Neural cell (in vitro differentiated cells): ENCODE measurements at regions not wholly inside any gene's neighbourhood (a gene's known extent, or its start where the extent isn't known, plus 50 kb on each side); places are given as distances from the start of the nearest gene placed in this dataset.

ENCODE experiments used
- H2AFZ ChIP-seq: fragments of 200-600, 300-800 bp; sonication (generic), shearing (Covaris generic); 2 replicates; pipeline ENCODE4 v1.6.0; 2014; ENCODE audit warnings: low read depth, mild to moderate bottlenecking, antibody characterized with exemption, low read length, moderate library complexity
- H3F3A ChIP-seq: fragments of 200-600 bp; shearing (Covaris generic); 2 replicates; pipeline ENCODE4 v1.6.1; 2016; ENCODE audit warnings: mild to moderate bottlenecking, moderate library complexity, mixed read lengths, antibody characterized with exemption, low read length; ENCODE audit not compliant: insufficient read depth, poor library complexity, severe bottlenecking
- H3K27ac ChIP-seq: fragments of 200-600, 300-800 bp; sonication (generic), shearing (Covaris generic); 2 replicates; pipeline ENCODE4 v1.5.1; 2014; ENCODE audit warnings: mild to moderate bottlenecking, low read length, moderate library complexity
- H3K27me3 ChIP-seq: fragments of 300-800, 200-600 bp; sonication (generic), shearing (Covaris generic); 2 replicates; pipeline ENCODE4 v1.6.0; 2014; ENCODE audit warnings: mild to moderate bottlenecking, low read depth, low read length, moderate library complexity; ENCODE audit not compliant: insufficient read depth
- H3K36me3 ChIP-seq: fragments of 300-800, 200-600 bp; sonication (generic), shearing (Covaris generic); 2 replicates; pipeline ENCODE4 v1.5.1; 2014; ENCODE audit warnings: mild to moderate bottlenecking, antibody characterized with exemption, low read length, moderate library complexity; ENCODE audit not compliant: insufficient read depth
- H3K4me2 ChIP-seq: fragments of 300-800, 200-600 bp; sonication (generic), shearing (Covaris generic); 2 replicates; pipeline ENCODE4 v1.6.0; 2014; ENCODE audit warnings: mild to moderate bottlenecking, low read length
- H3K4me3 ChIP-seq: fragments of 300-800, 200-600 bp; sonication (generic), shearing (Covaris generic); 2 replicates; pipeline ENCODE4 v1.5.1; 2014; ENCODE audit warnings: mild to moderate bottlenecking, low read length, moderate library complexity
- H3K79me2 ChIP-seq: fragments of 200-600 bp; shearing (Covaris generic); replicated peaks from 2 replicates; pipeline ENCODE4 v1.6.0; 2014; ENCODE audit warnings: mild to moderate bottlenecking, low read length, moderate library complexity; ENCODE audit not compliant: insufficient read depth
- H3K9ac ChIP-seq: fragments of 300-800, 200-600 bp; sonication (generic), shearing (Covaris generic); 2 replicates; pipeline ENCODE4 v1.6.1; 2016; ENCODE audit warnings: mild to moderate bottlenecking, low read length, mixed read lengths
- H3K9me2 ChIP-seq: fragments of 200-600 bp; shearing (Covaris generic); 2 replicates; pipeline ENCODE4 v1.6.1; 2016; ENCODE audit warnings: mild to moderate bottlenecking, low read length, mixed read lengths; ENCODE audit not compliant: insufficient read depth
- H3K9me3 ChIP-seq: fragments of 200-600, 300-800 bp; sonication (generic), shearing (Covaris generic); 2 replicates; pipeline ENCODE4 v1.6.1; 2016; ENCODE audit warnings: mild to moderate bottlenecking, mixed run types, low read length, moderate library complexity, mixed read lengths
- H4K20me1 ChIP-seq: fragments of 200-600 bp; shearing (Covaris generic); 2 replicates; pipeline ENCODE4 v1.6.1; 2016; ENCODE audit warnings: mild to moderate bottlenecking, mixed run types; ENCODE audit not compliant: insufficient read depth
- CTCF ChIP-seq: fragments of 450-650 bp; IDR thresholded peaks from 2 replicates; pipeline ENCODE4 v1.5.1; 2014; ENCODE audit warnings: antibody characterized with exemption, mild to moderate bottlenecking, moderate library complexity; ENCODE audit not compliant: poor library complexity, severe bottlenecking
- EP300 ChIP-seq: fragments of 450-650 bp; conservative IDR thresholded peaks from 2 replicates; pipeline ENCODE4 v1.6.1; 2014; ENCODE audit warnings: antibody characterized with exemption, mild to moderate bottlenecking, moderate library complexity; ENCODE audit not compliant: poor library complexity, severe bottlenecking
- EZH2 ChIP-seq: fragments of 200-600, 300-800 bp; shearing (Covaris generic), sonication (generic); IDR thresholded peaks from 2 replicates; pipeline ENCODE4 v1.6.1; 2014; ENCODE audit warnings: antibody characterized with exemption, low read length, borderline replicate concordance, mild to moderate bottlenecking; ENCODE audit not compliant: insufficient read depth, poor library complexity, severe bottlenecking
- POLR2AphosphoS5 ChIP-seq: IDR thresholded peaks from 2 replicates; pipeline ENCODE4 v1.6.1; 2012
- RAD21 ChIP-seq: fragments of 450-650 bp; conservative IDR thresholded peaks from 2 replicates; pipeline ENCODE4 v1.6.1; 2014; ENCODE audit warnings: antibody characterized with exemption, mild to moderate bottlenecking, moderate library complexity
- REST ChIP-seq: IDR thresholded peaks from 2 replicates; pipeline ENCODE4 v1.6.1; 2012; ENCODE audit warnings: borderline replicate concordance
- SMC3 ChIP-seq: fragments of 450-650 bp; conservative IDR thresholded peaks from 2 replicates; pipeline ENCODE4 v1.6.1; 2014; ENCODE audit warnings: antibody characterized with exemption, mild to moderate bottlenecking, moderate library complexity; ENCODE audit not compliant: poor library complexity
- TAF1 ChIP-seq: IDR thresholded peaks from 2 replicates; pipeline ENCODE4 v1.6.1; 2012; ENCODE audit warnings: low read depth

- H4K20me1 ChIP-seq: no peaks in the 10 kb centered on the region
- no peak overlapping the region for H2AFZ ChIP-seq
- TF ChIP-seq RAD21 (no peak), REST (no peak), TAF1 (no peak), POLR2AphosphoS5 (no peak), SMC3 (no peak), EP300 (no peak)
- H3K9ac ChIP-seq: no peak overlapping the region
- no peak overlapping the region for H3K27ac ChIP-seq
- H3F3A ChIP-seq: no peaks in the 10 kb centered on the region
- H3K36me3 ChIP-seq: no peaks in the 10 kb centered on the region
- H3K4me2 ChIP-seq: no peak overlapping the region
- no peaks in the 10 kb centered on the region for H3K9me2 ChIP-seq
- H3K4me3 ChIP-seq: no peak overlapping the region
- H3K9me3 ChIP-seq: no peaks in the 10 kb centered on the region
- no peaks in the 10 kb centered on the region for H3K27me3 ChIP-seq
- no peaks in the 10 kb centered on the region for H3K79me2 ChIP-seq
Observed at GRCh38 chr6:147080225-147080624, 124.0 kb upstream of the STXBP5 start.

GRCh38 chr6:147081076-147081609 lies 123.1 kb upstream of the STXBP5 start:
- Histone ChIP-seq H3K9me3 (no peaks in the 10 kb centered on the region), H3K27ac (no peak overlapping the region), H3K79me2 (no peaks in the 10 kb centered on the region), H3F3A (no peaks in the 10 kb centered on the region), H3K36me3 (no peaks in the 10 kb centered on the region), H4K20me1 (no peaks in the 10 kb centered on the region), H3K27me3 (no peaks in the 10 kb centered on the region), H2AFZ (no peak overlapping the region), H3K9me2 (no peaks in the 10 kb centered on the region), H3K4me2 (no peak overlapping the region), H3K9ac (no peak overlapping the region), H3K4me3 (no peak overlapping the region)
- TF ChIP-seq EZH2 (no peak), SMC3 (no peak), POLR2AphosphoS5 (peak; percentile 64), CTCF (no peak), TAF1 (no peak), EP300 (peak; percentile 13), RAD21 (no peak)

- no peak overlapping the region for H2AFZ ChIP-seq
- H3K36me3 ChIP-seq: no peaks in the 10 kb centered on the region
- no peak overlapping the region for H3K4me2 ChIP-seq
- H3K4me3 ChIP-seq: no peak overlapping the region
- no peaks in the 10 kb centered on the region for H4K20me1 ChIP-seq
- no peak overlapping the region for H3K9ac ChIP-seq
- H3K27me3 ChIP-seq: no peaks in the 10 kb centered on the region
- no peaks in the 10 kb centered on the region for H3F3A ChIP-seq
- no peaks in the 10 kb centered on the region for H3K9me3 ChIP-seq
- H3K27ac ChIP-seq: no peak overlapping the region
- no peaks in the 10 kb centered on the region for H3K79me2 ChIP-seq
- H3K9me2 ChIP-seq: no peaks in the 10 kb centered on the region
- TF ChIP-seq POLR2AphosphoS5 (no peak), RAD21 (no peak), REST (no peak), TAF1 (no peak)
Observed at GRCh38 chr6:147087641-147088040, 116.6 kb upstream of the STXBP5 start.
